GM12878 (cell line): ENCODE measurements at regions not wholly inside any gene's neighbourhood (a gene's known extent, or its start where the extent isn't known, plus 50 kb on each side); places are given as distances from the start of the nearest gene placed in this dataset.

Experiments
- ATAC-seq: fragments of 200-7000 bp; cut with Tn5 transposase; 3 replicates; pipeline ENCODE4 v1.9.1; 2020; ENCODE audit warnings: mild to moderate bottlenecking, moderate library complexity
- BruUV-seq: library from RNA; stranded (reverse); fragments of 400-500 nt; replicated peaks from 2 replicates; lab custom pipeline; 2021; lab: Mats Ljungman, UMichigan
- CTCF ChIA-PET: fragments of 300-600 bp; sonication (Branson Sonifier 250); formaldehyde crosslinking; extraction: SDS; loops from one replicate; lab custom pipeline; 2021; ENCODE audit warnings: inconsistent platforms; lab: Yijun Ruan, JAX
- POLR2A ChIA-PET: fragments of 350-600 bp; formaldehyde crosslinking; extraction: SDS; loops from one replicate; lab custom pipeline; 2021; ENCODE audit warnings: inconsistent platforms; lab: Charles Lee
- RAD21 ChIA-PET: fragments of 300-600 bp; sonication (Branson Sonifier 250); formaldehyde crosslinking; loops from one replicate; lab custom pipeline; 2023; ENCODE audit warnings: antibody characterized with exemption; ENCODE audit not compliant: unreplicated experiment; lab: Charles Lee
- SMC1A ChIA-PET: fragments of 300-600 bp; sonication (Branson Sonifier 250); formaldehyde crosslinking; loops from one replicate; lab custom pipeline; 2023; ENCODE audit not compliant: unreplicated experiment, uncharacterized antibody; lab: Charles Lee
- DNase-seq: peaks from one replicate; pipeline ENCODE4 v3.0.0-alpha.2; 2011; ENCODE audit warnings: low read depth, low spot score
- FAIRE-seq: peaks from 3 replicates; lab custom pipeline; 2011; peaks lifted over from hg19 to GRCh38; lab: Jason Lieb, UNC
- H2AFZ ChIP-seq: 2 replicates; pipeline ENCODE4 v1.6.0; 2011; ENCODE audit warnings: low read depth, low read length, control low read depth; ENCODE audit not compliant: control insufficient read depth
- H3K27ac ChIP-seq: 2 replicates; pipeline ENCODE4 v1.5.1; 2011; ENCODE audit warnings: control low read depth; ENCODE audit not compliant: control insufficient read depth, insufficient read depth
- H3K27me3 ChIP-seq, 2 experiments: replicated peaks in 1 of 2; 2 replicates each; pipeline versions ENCODE4 v1.6.0 to v1.6.1; 2011; ENCODE audit warnings: low read length in 1 of 2; ENCODE audit not compliant: control insufficient read depth in 2 of 2, insufficient read depth in 2 of 2
- H3K36me3 ChIP-seq, 2 experiments: 2 replicates each; pipeline ENCODE4 v1.5.1; 2011; ENCODE audit warnings: low read length in 1 of 2; ENCODE audit not compliant: control insufficient read depth in 2 of 2, insufficient read depth in 2 of 2
- H3K4me1 ChIP-seq: 2 replicates; pipeline ENCODE4 v1.6.1; 2011; ENCODE audit warnings: mild to moderate bottlenecking, low read length, moderate library complexity, mixed read lengths; ENCODE audit not compliant: control insufficient read depth, insufficient read depth
- H3K4me2 ChIP-seq: 2 replicates; pipeline ENCODE4 v1.6.0; 2011; ENCODE audit warnings: control low read depth; ENCODE audit not compliant: control insufficient read depth, insufficient read depth
- H3K4me3 ChIP-seq: fragments of 200-600 bp; sonication (generic); 2 replicates; pipeline ENCODE4 v1.5.1; 2016
- H3K79me2 ChIP-seq: 2 replicates; pipeline ENCODE4 v1.6.0; 2011; ENCODE audit warnings: low read length; ENCODE audit not compliant: control insufficient read depth, insufficient read depth
- H3K9ac ChIP-seq: 2 replicates; pipeline ENCODE4 v1.8.0; 2011; ENCODE audit warnings: low read length, control low read depth, mixed read lengths; ENCODE audit not compliant: control insufficient read depth, insufficient read depth
- H3K9me3 ChIP-seq: replicated peaks from 3 replicates; pipeline ENCODE4 v1.5.1; 2011; ENCODE audit warnings: mild to moderate bottlenecking, low read length; ENCODE audit not compliant: control insufficient read depth, insufficient read depth
- H4K20me1 ChIP-seq: 2 replicates; pipeline ENCODE4 v1.6.0; 2011; ENCODE audit not compliant: control insufficient read depth, insufficient read depth
- ASH2L ChIP-seq: fragments of 300-600, 200-600 bp; sonication (generic); IDR thresholded peaks from 2 replicates; pipeline ENCODE4 v1.6.1; 2017; ENCODE audit warnings: low read depth, mild to moderate bottlenecking, borderline replicate concordance
- BCL11A ChIP-seq: IDR thresholded peaks from 2 replicates; pipeline ENCODE4 v1.6.1; 2011; ENCODE audit warnings: low read depth, low read length
- CHD2 ChIP-seq: IDR thresholded peaks from 2 replicates; pipeline ENCODE4 v1.6.1; 2011; ENCODE audit warnings: low read depth, low read length, improper control_type of control experiment, borderline replicate concordance
- E2F8 ChIP-seq: fragments of 450-650 bp; IDR thresholded peaks from 2 replicates; pipeline ENCODE4 v1.6.1; 2018; ENCODE audit warnings: mild to moderate bottlenecking, low read depth, moderate library complexity; ENCODE audit not compliant: partially characterized antibody
- KAT2A ChIP-seq: conservative IDR thresholded peaks from 2 replicates; pipeline ENCODE4 v1.6.1; 2011; ENCODE audit warnings: low read depth, low read length; ENCODE audit not compliant: control insufficient read depth
- SP1 ChIP-seq: IDR thresholded peaks from one replicate; pipeline ENCODE4 v1.6.1; 2011; ENCODE audit warnings: low read depth, low read length
- YY1 ChIP-seq: IDR thresholded peaks from 2 replicates; pipeline ENCODE4 v1.6.1; 2011; ENCODE audit warnings: low read depth, mild to moderate bottlenecking, low read length
- ZNF24 ChIP-seq: fragments of 450-650 bp; IDR thresholded peaks from 2 replicates; pipeline ENCODE4 v1.6.1; 2017; ENCODE audit warnings: antibody characterized with exemption, mild to moderate bottlenecking
- ZZZ3 ChIP-seq: IDR thresholded peaks from 2 replicates; pipeline ENCODE4 v1.6.1; 2011; ENCODE audit warnings: low read depth; ENCODE audit not compliant: control insufficient read depth, insufficient read length
- WGBS: methylation state at CpG from one replicate; pipeline ENCODE4 v1.1.6; 2016; ENCODE audit warnings: low lambda C conversion rate; ENCODE audit not compliant: insufficient replicate concordance, insufficient coverage; ENCODE audit errors: missing lambda C conversion rate; 5-methylcytosine and 5-hydroxymethylcytosine counted together
- in situ Hi-C: fragments of 300-500 bp; cut with MboI; formaldehyde crosslinking; loops from 9 replicates; pipeline ENCODE4 v1.14.3; 2018; ENCODE audit warnings: mixed read lengths
- intact Hi-C: fragments of 100-400 bp; cut with micrococcal nuclease; formaldehyde crosslinking; loops from one replicate; pipeline ENCODE4 v1.14.2; 2022; ENCODE audit not compliant: unreplicated experiment

GRCh38 chr4:12360391-12360790 is 931.7 kb upstream of the HS3ST1 start:
- no peaks in the 10 kb centered on the region for H3K27me3 ChIP-seq
- 64% methylated on average over 1 of the region's 1 CpG for WGBS
- no TSS peak for BruUV-seq
- intact Hi-C loops: no loop called here
- no peaks in the 10 kb centered on the region for H3K4me1 ChIP-seq
- CTCF ChIA-PET: no interaction called here
- H2AFZ ChIP-seq: no peak overlapping the region
- H3K36me3 ChIP-seq: no peaks in the 10 kb centered on the region
- no peak overlapping the region for H3K9ac ChIP-seq
- in situ Hi-C loops: no loop called here
- DNase-seq (no peak), FAIRE-seq (no peak), ATAC-seq (no peak)
- H3K27ac ChIP-seq: no peak overlapping the region
- SMC1A ChIA-PET: no interaction called here
- H3K4me2 ChIP-seq: no peak overlapping the region
- POLR2A ChIA-PET: no interaction called here
- H4K20me1 ChIP-seq: no peaks in the 10 kb centered on the region
- TF ChIP-seq CHD2 (no peak), SP1 (no peak), ZNF24 (no peak), ZZZ3 (no peak), BCL11A (no peak), E2F8 (no peak), ASH2L (no peak), KAT2A (no peak), YY1 (no peak)
- no peak overlapping the region for H3K4me3 ChIP-seq
- no peaks in the 10 kb centered on the region for H3K79me2 ChIP-seq
- H3K9me3 ChIP-seq: no peaks in the 10 kb centered on the region
- RAD21 ChIA-PET: no interaction called here
